ENCODE measurements at regions not wholly inside any gene's neighbourhood (a gene's known extent, or its start where the extent isn't known, plus 50 kb on each side); places are given as distances from the start of the nearest gene placed in this dataset.
A peak's percentile ranks its signal among the peaks of the same experiment; 100 is the strongest.

GRCh38 chr4:138741766-138742377, 273.7 kb upstream of the NOCT start:
- DNase-seq (ENCODE audit: low read depth): no peak

- no peak for DNase-seq (ENCODE audit: low read depth)
Measured at GRCh38 chr4:138740816-138741745, 274.5 kb upstream of the NOCT start.

- DNase-seq (ENCODE audit: low read depth): no peak
Measured at GRCh38 chr4:138736362-138736761, 279.2 kb upstream of the NOCT start.

GRCh38 chr4:138734746-138735145, 280.8 kb upstream of the NOCT start:
- DNase-seq (ENCODE audit: low read depth): no peak

DNA sequence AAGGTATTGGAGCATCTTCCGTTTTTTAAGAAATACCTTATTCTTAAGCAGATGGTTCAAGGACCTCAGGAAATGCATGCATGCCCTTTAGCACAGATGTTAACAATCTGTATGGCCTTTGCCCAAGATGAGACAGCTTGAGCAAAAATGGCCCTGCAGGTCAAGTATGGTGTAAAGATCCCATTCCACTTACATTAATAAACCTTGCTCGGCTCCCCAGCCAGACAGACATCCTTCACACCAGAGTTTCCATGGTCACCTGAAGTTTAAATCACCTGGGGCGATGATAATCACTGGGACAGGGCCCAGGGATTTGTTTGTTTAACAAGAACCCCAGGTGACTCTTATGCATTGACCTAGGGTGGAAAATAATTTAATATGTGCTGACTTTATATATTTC, 287.0 kb upstream of the NOCT start:
- no peak for DNase-seq (ENCODE audit: low read depth)

GRCh38 chr4:138727731-138728130, 287.9 kb upstream of the NOCT start:
- DNase-seq (ENCODE audit: low read depth): no peak

DNA sequence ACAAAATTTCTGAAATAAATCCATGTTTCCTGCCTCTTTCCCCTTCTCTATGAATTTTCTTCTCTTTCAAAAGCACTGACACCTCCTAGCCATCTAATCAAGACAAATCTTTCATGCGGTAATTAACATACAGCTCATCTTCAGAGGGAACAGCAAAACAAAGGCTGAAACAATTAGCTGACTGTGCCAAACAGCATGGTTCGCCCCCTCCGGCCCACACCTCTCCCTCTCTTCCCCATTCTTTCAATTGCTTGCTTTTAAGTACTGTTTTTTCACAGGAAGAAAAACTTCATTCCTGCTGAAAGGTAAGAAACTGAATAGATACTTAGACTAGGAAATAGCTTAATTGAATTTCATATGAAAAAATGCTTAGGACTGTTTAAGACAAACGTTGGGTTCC, 291.1 kb upstream of the NOCT start:
- no peak for DNase-seq (ENCODE audit: low read depth)

- DNase-seq (ENCODE audit: low read depth): no peak
Measured at GRCh38 chr4:138716559-138717335, 298.8 kb upstream of the NOCT start.

- no peak for DNase-seq (ENCODE audit: low read depth)
Measured at GRCh38 chr4:138710297-138710696, 305.3 kb upstream of the NOCT start.

DNA sequence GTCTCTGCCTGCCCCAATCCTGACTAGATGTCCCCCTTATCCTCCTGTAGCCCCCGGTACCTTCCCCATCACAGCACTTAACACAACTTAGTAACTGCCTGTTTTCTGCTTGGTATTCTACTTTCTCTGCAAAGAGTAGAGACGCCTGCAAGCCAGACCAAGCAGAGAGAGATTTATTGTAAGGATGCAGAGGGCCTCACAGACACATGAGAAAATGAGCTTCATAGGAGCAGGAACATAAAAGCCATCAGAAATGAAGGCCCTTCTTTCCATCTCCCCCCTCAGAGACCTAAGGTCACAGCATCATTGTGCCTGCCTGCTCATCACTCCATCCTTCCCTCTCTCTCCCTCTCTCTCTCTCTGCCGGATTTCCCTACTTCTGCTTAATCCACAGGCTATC, 305.7 kb upstream of the NOCT start:
- DNase-seq (ENCODE audit: low read depth): no peak

DNA sequence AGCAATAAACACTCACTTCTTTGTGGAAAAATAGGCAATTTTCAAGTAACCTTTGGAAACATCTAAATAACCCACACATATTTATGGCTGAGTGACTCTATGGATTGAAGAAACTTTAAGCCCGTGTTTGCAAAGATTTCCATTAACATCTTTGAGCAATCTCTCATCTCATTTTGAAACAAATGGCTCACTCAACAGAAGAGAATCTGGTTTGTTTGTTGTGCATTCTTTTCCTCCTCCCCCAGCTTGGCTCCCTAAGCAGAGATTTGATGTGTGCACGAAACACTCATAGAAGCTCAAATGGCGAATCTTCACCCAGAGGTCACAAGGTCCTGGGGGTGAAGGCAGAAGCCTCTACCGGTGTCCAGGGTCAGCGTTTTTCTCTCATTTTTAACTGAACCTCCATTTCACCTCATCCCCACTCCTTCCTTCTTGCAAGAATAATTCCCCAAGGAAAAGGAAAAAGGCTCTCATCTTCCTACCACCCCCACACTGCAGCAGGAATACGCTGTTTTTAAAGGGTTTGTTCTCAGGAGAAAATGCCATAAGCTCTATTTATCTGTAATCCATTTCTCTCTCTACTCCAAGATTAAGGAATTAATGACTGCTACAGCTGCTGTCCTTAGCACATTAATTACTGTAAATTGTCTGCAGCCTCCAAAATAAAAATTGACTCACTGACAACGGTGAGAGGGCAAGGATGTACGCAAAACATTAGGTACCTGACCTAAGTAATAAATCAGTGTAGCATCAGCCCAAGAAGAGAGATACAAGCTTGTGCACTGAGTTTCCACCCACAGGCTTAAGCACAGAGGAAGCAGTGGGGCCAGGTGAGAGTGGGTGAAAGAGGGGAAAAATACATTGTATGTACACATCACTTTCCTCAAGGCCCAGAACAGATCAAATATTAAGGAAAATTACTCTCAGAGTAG, 307.6 kb upstream of the NOCT start:
- DNase-seq (ENCODE audit: low read depth): no peak

DNA sequence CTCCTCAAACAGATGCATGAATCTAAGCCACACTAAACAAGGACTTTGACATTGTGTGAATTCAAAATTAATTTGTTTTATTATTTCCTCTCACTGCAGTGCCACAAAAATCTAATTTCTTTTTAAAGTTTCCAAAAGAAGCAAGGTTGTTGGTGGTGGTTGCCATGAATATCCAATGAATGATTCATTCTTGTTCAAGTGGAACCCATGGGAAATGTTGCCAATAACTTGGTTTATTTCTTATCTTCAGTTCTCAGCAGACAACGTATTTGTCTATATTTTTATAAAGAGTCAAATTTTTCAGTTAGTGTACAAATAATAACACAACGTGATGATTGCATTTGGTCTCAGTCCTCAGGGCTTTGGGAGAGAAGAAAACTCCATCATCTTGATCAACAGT, 309.4 kb upstream of the NOCT start:
- no peak for DNase-seq (ENCODE audit: low read depth)

GRCh38 chr4:138702190-138702824, 313.3 kb upstream of the NOCT start:
- DNase-seq (ENCODE audit: low read depth): no peak

- DNase-seq (ENCODE audit: low read depth): peak; percentile 81
Measured at GRCh38 chr4:138698641-138699040, 316.9 kb upstream of the NOCT start.

DNA sequence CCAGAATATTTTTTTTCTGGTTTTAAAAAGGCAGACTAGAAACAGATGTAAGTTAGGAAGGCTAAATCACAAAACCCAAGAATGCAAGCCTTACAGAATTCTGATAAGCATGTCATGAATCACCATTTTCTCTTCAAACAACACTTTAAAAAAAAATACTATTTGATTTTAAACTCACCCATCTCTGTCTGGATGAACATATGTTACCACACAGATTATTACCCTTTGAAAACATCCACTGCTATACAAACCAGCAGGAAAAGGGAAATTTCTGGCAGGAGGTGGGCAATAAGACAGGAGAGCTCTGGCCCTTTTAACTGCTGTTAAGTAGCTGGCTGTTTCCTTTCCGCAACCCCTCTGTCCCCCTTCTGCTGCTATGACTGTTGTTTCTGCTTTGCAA, 317.7 kb upstream of the NOCT start:
- DNase-seq (ENCODE audit: low read depth): no peak

- no peak for DNase-seq (ENCODE audit: low read depth)
Measured at GRCh38 chr4:138696771-138697170, 318.8 kb upstream of the NOCT start.

- DNase-seq (ENCODE audit: low read depth): no peak
Measured at GRCh38 chr4:138696058-138696457, 319.5 kb upstream of the NOCT start.

- no peak for DNase-seq (ENCODE audit: low read depth)
Measured at GRCh38 chr4:138693526-138693925, 322.1 kb upstream of the NOCT start.

- DNase-seq (ENCODE audit: low read depth): no peak
Measured at GRCh38 chr4:138692411-138692810, 323.2 kb upstream of the NOCT start.

- no peak for DNase-seq (ENCODE audit: low read depth)
Measured at GRCh38 chr4:138689593-138689992, 326.0 kb upstream of the NOCT start.

GRCh38 chr4:138689187-138689586, 326.4 kb upstream of the NOCT start:
- DNase-seq (ENCODE audit: low read depth): no peak
